ENCODE measurements at regions not wholly inside any gene's neighbourhood (a gene's known extent, or its start where the extent isn't known, plus 50 kb on each side); places are given as distances from the start of the nearest gene placed in this dataset.

- Histone ChIP-seq H3K36me3 (replicated peaks in 1 of 2; ENCODE audit: control insufficient read depth in 1 of 2, insufficient read depth in 2 of 2, low read length in 2 of 2) (no peaks in the 10 kb centered on the region), H3K4me1 (ENCODE audit: control insufficient read depth in 1 of 2, insufficient read depth in 2 of 2, low read length in 2 of 2) (no peaks in the 10 kb centered on the region), H3K4me2 (replicated peaks; ENCODE audit: extremely low read depth, low read length, poor library complexity, severe bottlenecking) (no peak overlapping the region), H3K4me3 (replicated peaks in 1 of 3; ENCODE audit: low read depth in 2 of 3, low read length in 3 of 3) (no peak overlapping the region), H3K27ac (ENCODE audit: low read depth in 1 of 2, low read length in 2 of 2) (no peak overlapping the region), H3K27me3 (ENCODE audit: control insufficient read depth in 2 of 2, insufficient read depth in 2 of 2, low read length in 2 of 2) (no peaks in the 10 kb centered on the region), H3K9ac (ENCODE audit: insufficient read depth, low read length, poor library complexity, severe bottlenecking) (no peak overlapping the region), H3K9me3 (replicated peaks in 1 of 2; ENCODE audit: control insufficient read depth in 1 of 2, insufficient read depth in 1 of 2, low read length in 2 of 2) (no peaks in the 10 kb centered on the region), H2AFZ (ENCODE audit: insufficient read depth, low read depth, low read length, poor library complexity, severe bottlenecking) (no peak overlapping the region), H3K79me2 (ENCODE audit: insufficient read depth, low read length) (no peaks in the 10 kb centered on the region), H4K20me1 (ENCODE audit: insufficient read depth, low read length) (no peaks in the 10 kb centered on the region)
- H3K27me3 Mint-ChIP-seq (ENCODE audit: low read depth in 3 of 3), result peaks cover 0 to under 1% (median 0%) of the 10 kb centered on the region in 3 donors
- no peak for DNase-seq
- intact Hi-C loops (cut with micrococcal nuclease), result no loop called here
- no peak for TF ChIP-seq CTCF (IDR thresholded peaks at IDR 0.05)
- no peaks in the 10 kb centered on the region for H3K36me3 Mint-ChIP-seq
- H3K4me1 Mint-ChIP-seq, result no peaks in the 10 kb centered on the region
- H3K9me3 Mint-ChIP-seq, result peaks cover 0 to 5% (median 0%) of the 10 kb centered on the region in 7 donors
- H3K27ac Mint-ChIP-seq, result no peak overlapping the region
- H3K4me3 Mint-ChIP-seq, result no peak overlapping the region
Measured at GRCh38 chr9:8255850-8256249, 456.3 kb upstream of the DMAC1 start.

GRCh38 chr9:8254541-8254940 is 455.0 kb upstream of the DMAC1 start:
- WGBS (ENCODE audit: insufficient coverage), result 100% methylated on average over 1 of the region's 4 CpGs
- Mint-ChIP-seq H3K27me3 (ENCODE audit: low read depth in 3 of 3) (no peaks in the 10 kb centered on the region), H3K36me3 (no peaks in the 10 kb centered on the region), H3K9me3 (peaks cover 0 to 5% (median 0%) of the 10 kb centered on the region in 7 donors), H3K27ac (no peak overlapping the region), H3K4me1 (no peaks in the 10 kb centered on the region), H3K4me3 (no peak overlapping the region)
- Histone ChIP-seq H3K4me2 (replicated peaks; ENCODE audit: extremely low read depth, low read length, poor library complexity, severe bottlenecking) (no peak overlapping the region), H4K20me1 (ENCODE audit: insufficient read depth, low read length) (no peaks in the 10 kb centered on the region), H3K9me3 (replicated peaks in 1 of 2; ENCODE audit: control insufficient read depth in 1 of 2, insufficient read depth in 1 of 2, low read length in 2 of 2) (no peaks in the 10 kb centered on the region), H3K79me2 (ENCODE audit: insufficient read depth, low read length) (no peaks in the 10 kb centered on the region), H3K27me3 (ENCODE audit: control insufficient read depth in 2 of 2, insufficient read depth in 2 of 2, low read length in 2 of 2) (no peaks in the 10 kb centered on the region), H3K27ac (ENCODE audit: low read depth in 1 of 2, low read length in 2 of 2) (no peak overlapping the region), H3K4me3 (replicated peaks in 1 of 3; ENCODE audit: low read depth in 2 of 3, low read length in 3 of 3) (no peak overlapping the region), H3K4me1 (ENCODE audit: control insufficient read depth in 1 of 2, insufficient read depth in 2 of 2, low read length in 2 of 2) (no peaks in the 10 kb centered on the region), H3K9ac (ENCODE audit: insufficient read depth, low read length, poor library complexity, severe bottlenecking) (no peak overlapping the region), H2AFZ (ENCODE audit: insufficient read depth, low read depth, low read length, poor library complexity, severe bottlenecking) (no peak overlapping the region), H3K36me3 (replicated peaks in 1 of 2; ENCODE audit: control insufficient read depth in 1 of 2, insufficient read depth in 2 of 2, low read length in 2 of 2) (no peaks in the 10 kb centered on the region)
- no peak for DNase-seq
- intact Hi-C loops (cut with micrococcal nuclease), result no loop called here
- no peak for TF ChIP-seq CTCF (IDR thresholded peaks at IDR 0.05)
